ENCODE measurements at regions not wholly inside any gene's neighbourhood (a gene's known extent, or its start where the extent isn't known, plus 50 kb on each side); places are given as distances from the start of the nearest gene placed in this dataset.
A peak's percentile ranks its signal among the peaks of the same experiment; 100 is the strongest.

- H3F3A ChIP-seq (replicated peaks; ENCODE audit: insufficient read depth), result no peaks in the 10 kb centered on the region
- no peaks in the 10 kb centered on the region for H3K79me2 ChIP-seq (ENCODE audit: insufficient read depth)
- no peaks in the 10 kb centered on the region for H3K9me2 ChIP-seq
- H3K27ac ChIP-seq (ENCODE audit: low read depth in 2 of 2, low read length in 1 of 2), result no peak overlapping the region
- no peaks in the 10 kb centered on the region for H3K36me3 ChIP-seq (replicated peaks in 1 of 2; ENCODE audit: control insufficient read depth in 1 of 2, insufficient read depth in 2 of 2, low read length in 1 of 2)
- 67% methylated on average over 1 of the region's 1 CpG for WGBS (ENCODE audit: low lambda C conversion rate)
- H3K4me3 ChIP-seq (ENCODE audit: low read depth in 2 of 2, low read length in 1 of 2), result no peak overlapping the region
- no peak overlapping the region for H3K9ac ChIP-seq
- ChIA-PET POLR2A (no interaction called here), CTCF (interaction anchor here (0.6 to 0.7 kb wide), 2 partner anchors 12 to 874 kb away, joined by 3 read pairs; no protein-coding TSS in a partner anchor)
- no peaks in the 10 kb centered on the region for H4K20me1 ChIP-seq (ENCODE audit: insufficient read depth)
- H3K4me1 ChIP-seq (ENCODE audit: control insufficient read depth in 1 of 2, insufficient read depth in 2 of 2, low read depth in 1 of 2, low read length in 1 of 2), result no peaks in the 10 kb centered on the region
- no peaks in the 10 kb centered on the region for H3K9me3 ChIP-seq
- no peaks in the 10 kb centered on the region; the same call in 1 of the 2 replicates for H3K27me3 ChIP-seq (ENCODE audit: insufficient read depth)
- peak; percentile 8 for DNase-seq
- H2AFZ ChIP-seq (ENCODE audit: low read depth), result no peak overlapping the region
- peak; percentile 46 for TF ChIP-seq CTCF (IDR thresholded peaks at IDR 0.05)
- TF ChIP-seq ZBTB33 (IDR thresholded peaks at IDR 0.05; ENCODE audit: borderline replicate concordance, low read depth), result no peak
- TF ChIP-seq NRF1 (IDR thresholded peaks at IDR 0.05; ENCODE audit: low read depth, low read length), result no peak
- TF ChIP-seq FOXM1 (IDR thresholded peaks at IDR 0.05; ENCODE audit: low read depth), result no peak
- peak; percentile 38; the same call in 1 of the 2 replicates for TF ChIP-seq RAD21 (IDR thresholded peaks at IDR 0.05; ENCODE audit: low read length)
- H3K4me2 ChIP-seq, result no peak overlapping the region
Measured at GRCh38 chr4:16450724-16451123, 224.5 kb upstream of the TAPT1 start.

GRCh38 chr4:16450031-16450430 is 223.8 kb upstream of the TAPT1 start:
- H4K20me1 ChIP-seq (ENCODE audit: insufficient read depth), result no peaks in the 10 kb centered on the region
- H3K27me3 ChIP-seq (ENCODE audit: insufficient read depth), result no peaks in the 10 kb centered on the region; the same call in 1 of the 2 replicates
- no peaks in the 10 kb centered on the region for H3K9me3 ChIP-seq
- no peak overlapping the region for H3K4me2 ChIP-seq
- POLR2A ChIA-PET, result no interaction called here
- TF ChIP-seq RFX5 (IDR thresholded peaks at IDR 0.05; ENCODE audit: low read length) (no peak), SMC3 (IDR thresholded peaks at IDR 0.05; ENCODE audit: low read depth, low read length) (no peak), ELF1 (IDR thresholded peaks at IDR 0.05) (no peak), REST (IDR thresholded peaks at IDR 0.05; ENCODE audit: low read depth, low read length) (no peak), TEAD4 (IDR thresholded peaks at IDR 0.05; ENCODE audit: borderline replicate concordance, insufficient read depth) (no peak), RXRA (IDR thresholded peaks at IDR 0.05; ENCODE audit: borderline replicate concordance, low read depth) (no peak), USF1 (IDR thresholded peaks at IDR 0.05; ENCODE audit: borderline replicate concordance, low read depth) (no peak)
- H3K4me3 ChIP-seq (ENCODE audit: low read depth in 2 of 2, low read length in 1 of 2), result no peak overlapping the region
- no peaks in the 10 kb centered on the region for H3K9me2 ChIP-seq
- H3K36me3 ChIP-seq (replicated peaks in 1 of 2; ENCODE audit: control insufficient read depth in 1 of 2, insufficient read depth in 2 of 2, low read length in 1 of 2), result no peaks in the 10 kb centered on the region
- H3K27ac ChIP-seq (ENCODE audit: low read depth in 2 of 2, low read length in 1 of 2), result no peak overlapping the region
- H3F3A ChIP-seq (replicated peaks; ENCODE audit: insufficient read depth), result no peaks in the 10 kb centered on the region
- H3K9ac ChIP-seq, result no peak overlapping the region
- WGBS (ENCODE audit: low lambda C conversion rate), result 18% methylated on average over 3 of the region's 3 CpGs
- H2AFZ ChIP-seq (ENCODE audit: low read depth), result no peak overlapping the region
- CTCF ChIA-PET, result interaction anchor here (0.7 kb wide), 1 partner anchor 12 kb away, joined by 3 read pairs; no protein-coding TSS in a partner anchor
- no peaks in the 10 kb centered on the region for H3K4me1 ChIP-seq (ENCODE audit: control insufficient read depth in 1 of 2, insufficient read depth in 2 of 2, low read depth in 1 of 2, low read length in 1 of 2)
- no peaks in the 10 kb centered on the region for H3K79me2 ChIP-seq (ENCODE audit: insufficient read depth)
- DNase-seq, result no peak

Measured in SK-N-SH (cell line).